DMS 273 (cell line): ENCODE measurements at regions not wholly inside any gene's neighbourhood (a gene's known extent, or its start where the extent isn't known, plus 50 kb on each side); places are given as distances from the start of the nearest gene placed in this dataset.

Experiments used
- DNase-seq: peaks from one replicate; lab custom pipeline; 2025; ENCODE audit not compliant: unreplicated experiment; lab: John Stamatoyannopoulos, UW

DNA sequence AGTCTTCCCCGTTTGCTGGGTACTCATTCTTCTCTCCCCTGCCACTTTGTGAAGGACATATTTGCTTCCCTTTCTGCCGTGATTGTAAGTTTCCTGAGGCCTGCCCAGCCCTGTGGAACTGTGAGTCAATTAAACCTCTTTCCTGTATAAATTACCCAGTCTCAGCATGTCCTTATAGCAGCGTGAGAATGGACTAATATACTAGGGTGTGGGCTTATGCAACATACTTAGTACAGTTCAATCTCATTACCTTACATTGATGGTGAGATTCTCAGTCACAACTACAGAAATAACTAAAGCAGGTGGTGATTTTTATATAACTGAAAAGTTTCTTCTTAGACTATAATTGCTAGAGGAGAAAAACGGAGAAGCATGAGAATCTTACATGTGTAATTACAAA, 237.9 kb upstream of the MMADHC start:
- DNase-seq: no peak

GRCh38 chr2:149824136-149824535, 236.6 kb upstream of the MMADHC start:
- DNase-seq: no peak

DNA sequence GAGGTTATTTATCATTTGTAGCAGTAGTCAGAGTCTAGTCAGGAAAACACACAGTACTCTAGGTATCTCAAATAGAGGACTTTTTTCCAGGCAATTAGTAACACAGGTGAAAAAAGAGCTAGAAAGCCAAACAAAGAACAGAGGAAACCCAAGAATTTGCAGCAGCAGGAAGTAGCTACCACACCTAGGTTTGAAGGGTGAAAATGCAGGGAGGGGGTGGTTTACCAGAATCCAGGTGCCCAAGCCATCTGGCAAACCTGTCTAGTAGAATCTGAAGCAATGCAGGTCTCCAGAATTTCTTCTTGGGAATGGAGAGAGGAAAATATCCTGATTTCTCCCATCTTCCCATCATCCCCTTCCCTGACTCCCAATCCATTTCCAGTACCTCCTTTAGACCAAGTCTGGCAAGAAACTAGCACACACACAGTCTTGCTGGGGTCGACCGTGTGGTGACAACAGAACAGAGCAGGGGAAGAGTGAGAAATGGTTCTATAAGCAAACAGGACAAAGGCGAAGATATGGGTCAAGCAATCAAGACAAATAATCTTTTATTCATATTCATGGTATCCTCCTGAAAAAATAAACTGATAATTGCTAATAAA, 231.9 kb upstream of the MMADHC start:
- DNase-seq: no peak

- DNase-seq: no peak
Measured at GRCh38 chr2:149816756-149817551, 229.4 kb upstream of the MMADHC start.

- DNase-seq: no peak
Measured at GRCh38 chr2:149815941-149816340, 228.4 kb upstream of the MMADHC start.

DNA sequence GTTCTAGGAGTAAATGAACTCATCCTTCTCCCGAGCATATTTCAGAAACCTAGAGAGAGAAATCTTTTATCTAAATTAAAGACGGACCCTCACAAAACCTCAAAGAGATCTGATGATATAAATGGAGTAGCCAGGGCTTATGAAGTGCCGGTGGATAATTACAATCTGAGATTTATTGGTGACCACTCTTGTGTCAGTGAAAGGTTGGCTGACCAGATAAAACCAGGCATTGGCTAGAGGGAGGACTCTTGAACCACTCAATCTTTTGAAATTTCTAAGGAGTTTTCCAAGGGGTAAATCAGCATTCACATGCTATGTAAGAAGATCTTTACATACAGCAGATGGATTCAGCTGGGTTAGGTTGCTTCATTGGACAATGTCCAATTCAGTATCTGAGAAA, 227.3 kb upstream of the MMADHC start:
- DNase-seq: peak; percentile 38

GRCh38 chr2:149814049-149814448, 226.5 kb upstream of the MMADHC start:
- DNase-seq: no peak

DNA sequence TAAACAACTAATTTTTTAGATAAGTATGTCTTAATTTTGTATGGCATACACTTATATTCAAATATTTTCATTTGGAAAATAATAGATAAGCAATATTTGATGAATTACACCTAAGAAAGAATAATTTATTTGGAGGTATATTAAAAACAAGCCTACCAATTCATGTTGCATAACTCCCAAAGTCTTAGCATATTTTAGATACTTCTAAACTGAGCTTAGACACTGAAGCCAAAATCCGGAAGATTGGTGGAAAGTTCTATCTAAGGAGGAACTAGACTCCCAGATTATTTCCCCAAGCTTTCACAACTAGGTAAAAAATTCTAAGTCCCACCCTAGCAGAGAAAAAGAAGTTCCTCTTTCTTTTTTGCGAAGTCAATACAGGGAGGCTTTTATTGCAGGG, 221.0 kb upstream of the MMADHC start:
- DNase-seq: no peak

DNA sequence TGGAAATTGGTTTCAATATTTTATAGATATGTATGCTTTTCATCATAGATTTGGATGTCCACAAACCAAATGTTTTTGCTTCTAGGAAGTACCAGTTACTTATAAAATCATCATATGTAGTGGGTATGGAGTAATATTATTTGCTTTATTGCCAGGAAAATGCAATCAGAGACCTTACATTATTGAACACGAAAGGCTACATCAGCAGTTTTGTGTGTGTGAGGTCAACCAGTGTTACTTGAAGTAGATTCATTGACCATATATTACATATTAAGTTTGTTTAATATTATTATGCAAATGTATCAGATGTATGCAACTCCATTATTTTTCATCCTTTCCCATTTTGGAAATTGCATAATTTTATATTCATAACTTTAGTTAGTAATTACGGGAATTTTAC, 219.1 kb upstream of the MMADHC start:
- DNase-seq: no peak

GRCh38 chr2:149800624-149801542, 213.3 kb upstream of the MMADHC start:
- DNase-seq: no peak

GRCh38 chr2:149799013-149799705, 211.6 kb upstream of the MMADHC start:
- DNase-seq: peak; percentile 33

- no peak for DNase-seq
Measured at GRCh38 chr2:149797030-149797429, 209.5 kb upstream of the MMADHC start.

DNA sequence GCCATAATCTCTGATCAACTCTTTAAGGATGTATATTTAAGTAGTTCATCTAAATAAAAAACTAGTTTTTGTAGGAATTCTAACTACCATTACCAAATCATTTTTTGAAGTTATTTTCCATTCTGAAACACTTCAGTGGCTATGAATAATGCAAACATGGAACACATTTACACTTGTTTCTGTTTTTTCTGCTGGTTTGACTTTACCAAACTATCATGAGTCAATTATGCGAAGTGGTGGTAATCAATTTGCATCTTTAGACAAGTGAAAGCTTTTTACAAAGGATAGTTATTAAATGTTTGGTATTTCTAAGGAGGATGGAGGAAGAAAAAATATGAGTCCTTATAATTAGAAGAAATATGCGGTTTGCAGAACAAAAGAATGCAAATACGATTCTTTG, 202.0 kb upstream of the MMADHC start:
- DNase-seq: no peak

- no peak for DNase-seq
Measured at GRCh38 chr2:149787206-149787605, 199.6 kb upstream of the MMADHC start.

GRCh38 chr2:149783284-149783683, 195.7 kb upstream of the MMADHC start:
- DNase-seq: no peak

- DNase-seq: no peak
Measured at GRCh38 chr2:149782572-149782971, 195.0 kb upstream of the MMADHC start.

DNA sequence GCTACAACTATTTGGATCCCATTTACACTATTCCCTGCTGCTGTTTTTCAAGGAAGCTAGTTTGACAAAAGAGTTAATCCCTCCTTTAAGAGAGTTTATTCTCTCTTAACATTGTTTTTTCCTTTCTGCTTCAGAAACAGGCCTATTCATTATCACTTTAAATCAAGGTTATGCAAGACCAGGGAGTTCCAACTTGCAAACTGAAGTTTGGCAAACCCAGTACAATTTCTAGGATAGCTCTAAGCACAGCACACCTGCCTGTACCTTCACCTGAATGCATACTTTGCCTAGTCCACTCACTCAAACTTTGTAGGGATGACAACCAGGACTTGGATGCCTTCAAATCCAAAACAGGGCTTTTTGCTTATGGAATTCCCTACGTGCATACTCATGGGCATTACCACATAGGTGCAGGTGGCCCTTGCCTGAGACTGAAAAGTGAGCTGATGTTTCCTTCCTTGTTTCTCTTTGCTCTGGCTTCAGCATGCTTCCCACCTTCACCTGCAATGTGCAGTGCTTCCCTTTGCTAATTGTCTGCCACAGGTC, 193.8 kb upstream of the MMADHC start:
- no peak for DNase-seq

DNA sequence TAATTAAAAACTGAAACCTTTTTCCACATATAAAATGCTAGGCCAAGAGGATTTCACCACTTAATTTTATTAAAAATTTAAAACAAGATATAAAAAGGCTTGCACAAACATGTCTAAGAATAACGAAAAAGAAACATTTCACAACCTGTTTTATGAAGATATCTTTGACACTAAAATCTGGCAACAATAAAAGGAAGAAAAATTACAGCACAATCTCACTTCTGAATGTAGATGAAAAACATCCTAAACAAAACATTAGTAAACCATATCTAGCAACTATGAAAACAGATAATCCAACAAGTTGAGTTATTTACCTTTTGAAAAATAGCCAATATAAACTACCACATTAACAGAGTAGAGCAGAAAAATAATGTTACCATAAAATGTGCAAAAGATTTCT, 185.4 kb upstream of the MMADHC start:
- DNase-seq: no peak

DNA sequence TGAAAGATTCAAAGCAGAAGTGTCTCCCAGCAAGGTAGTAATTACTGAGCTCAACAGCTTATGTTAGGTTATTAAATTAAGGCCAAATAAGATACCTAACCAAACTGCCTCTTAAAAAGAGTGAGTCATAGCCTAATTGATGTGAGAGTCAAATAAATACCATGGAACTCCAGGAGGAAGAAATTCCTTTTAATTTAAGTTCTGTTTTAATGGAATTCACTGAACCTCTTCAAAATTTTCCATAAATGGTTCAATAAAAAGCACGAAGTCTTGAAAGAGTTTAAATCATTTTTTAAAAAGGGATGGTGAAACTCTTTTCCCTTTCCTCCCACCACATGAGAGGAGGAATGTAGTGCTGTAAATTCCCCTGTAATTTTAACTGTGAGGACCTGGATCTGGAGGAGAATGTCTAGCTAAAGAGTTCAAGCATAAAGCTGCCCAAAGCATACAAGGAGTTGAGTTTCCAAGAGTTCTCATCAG, 180.8 kb upstream of the MMADHC start:
- peak; percentile 70 for DNase-seq

GRCh38 chr2:149767516-149767974, 180.0 kb upstream of the MMADHC start:
- peak; percentile 67 for DNase-seq

- DNase-seq: peak; percentile 28
Measured at GRCh38 chr2:149766339-149766738, 178.8 kb upstream of the MMADHC start.
